ENCODE measurements at regions not wholly inside any gene's neighbourhood (a gene's known extent, or its start where the extent isn't known, plus 50 kb on each side); places are given as distances from the start of the nearest gene placed in this dataset.

- no peak for TF ChIP-seq DRAP1 (CRISPR knock-in tag; IDR thresholded peaks at IDR 0.05)
- no peak for TF ChIP-seq ZNF549 (CRISPR knock-in tag; IDR thresholded peaks at IDR 0.05)
- TF ChIP-seq NFIC (IDR thresholded peaks at IDR 0.05; ENCODE audit: low read length) = no peak
- no peak for TF ChIP-seq FOXA1 (IDR thresholded peaks at IDR 0.05)
- TF ChIP-seq FOXA1 (CRISPR knock-in tag; IDR thresholded peaks at IDR 0.05) = peak; percentile 45; the same call in 1 of the 2 replicates
- TF ChIP-seq RFX5 (IDR thresholded peaks at IDR 0.05; ENCODE audit: low read depth, low read length) = no peak
- TF ChIP-seq MED8 (CRISPR knock-in tag; IDR thresholded peaks at IDR 0.05; ENCODE audit: insufficient replicate concordance) = no peak
- TF ChIP-seq ZNF292 (CRISPR knock-in tag; IDR thresholded peaks at IDR 0.05; ENCODE audit: borderline replicate concordance, low read depth) = no peak
- TF ChIP-seq KLF9 (CRISPR knock-in tag; IDR thresholded peaks at IDR 0.05; ENCODE audit: low read depth) = no peak
- no peak for TF ChIP-seq MTF1 (CRISPR knock-in tag; IDR thresholded peaks at IDR 0.05)
- TF ChIP-seq SOX6 (IDR thresholded peaks at IDR 0.05) = no peak
- TF ChIP-seq SOX6 (CRISPR knock-in tag; IDR thresholded peaks at IDR 0.05) = peak; percentile 32; the same call in 1 of the 2 replicates
- TF ChIP-seq FOXA3 (CRISPR knock-in tag; IDR thresholded peaks at IDR 0.05) = peak; percentile 27; the same call in 1 of the 2 replicates
- no peak for TF ChIP-seq SKIL (CRISPR knock-in tag; IDR thresholded peaks at IDR 0.05; ENCODE audit: borderline replicate concordance)
- TF ChIP-seq ZNF17 (CRISPR knock-in tag; IDR thresholded peaks at IDR 0.05) = no peak
- no peak for TF ChIP-seq NFE2L1 (CRISPR knock-in tag; IDR thresholded peaks at IDR 0.05; ENCODE audit: borderline replicate concordance)
- no peak for TF ChIP-seq ZBTB20 (CRISPR knock-in tag; IDR thresholded peaks at IDR 0.05; ENCODE audit: borderline replicate concordance, low read depth)
- TF ChIP-seq ATF3 (CRISPR knock-in tag; IDR thresholded peaks at IDR 0.05) = no peak
- TF ChIP-seq SOX5 (CRISPR knock-in tag; IDR thresholded peaks at IDR 0.05; ENCODE audit: borderline replicate concordance) = peak; percentile 44; the same call in 1 of the 2 replicates
- TF ChIP-seq ZNF383 (CRISPR knock-in tag; IDR thresholded peaks at IDR 0.05; ENCODE audit: borderline replicate concordance) = no peak
Measured at GRCh38 chr14:36454599-36455240, 65.3 kb downstream of the NKX2-1 start (continued).

All from HepG2 (cell line).